HEK293 (cell line): ENCODE measurements at regions not wholly inside any gene's neighbourhood (a gene's known extent, or its start where the extent isn't known, plus 50 kb on each side); places are given as distances from the start of the nearest gene placed in this dataset.

ENCODE experiments used
- CTCF ChIA-PET: fragments of 350-600 bp; formaldehyde crosslinking; extraction: SDS; loops from one replicate; lab custom pipeline; 2021; ENCODE audit warnings: antibody characterized with exemption; lab: Yijun Ruan, JAX
- POLR2A ChIA-PET: fragments of 300-600 bp; formaldehyde crosslinking; extraction: SDS; loops from one replicate; lab custom pipeline; 2020; ENCODE audit warnings: antibody characterized with exemption, inconsistent platforms; lab: Yijun Ruan, JAX
- H3K27ac ChIP-seq: fragments of 200-500 bp; sonication (Bioruptor generic); 2 replicates; pipeline ENCODE4 v1.5.1; 2014; ENCODE audit warnings: low read depth, low read length, control low read depth, inconsistent platforms; ENCODE audit errors: extremely low read depth
- H3K36me3 ChIP-seq, 2 experiments: fragments of 200-500 bp in 1 of 2; sonication (Bioruptor generic) in 1 of 2; 1 replicate in 1 of 2; 2 replicates in 1 of 2; pipeline ENCODE4 v1.5.1; 2014 to 2017; ENCODE audit warnings: inconsistent platforms in 2 of 2, low read length in 2 of 2; ENCODE audit not compliant: control insufficient read depth in 2 of 2, insufficient read depth in 1 of 2
- H3K4me1 ChIP-seq: fragments of 200-500 bp; sonication (Bioruptor generic); 2 replicates; pipeline ENCODE4 v1.5.1; 2014; ENCODE audit warnings: mild to moderate bottlenecking, low read length, inconsistent platforms; ENCODE audit not compliant: control insufficient read depth, insufficient read depth
- H3K4me3 ChIP-seq: 2 replicates; pipeline ENCODE4 v1.5.1; 2011; ENCODE audit warnings: low read depth, mild to moderate bottlenecking, control low read depth, low read length, moderate library complexity
- H3K9me3 ChIP-seq: fragments of 200-500 bp; sonication (Bioruptor generic); 2 replicates; pipeline ENCODE4 v1.5.1; 2014; ENCODE audit warnings: low read depth, low read length, inconsistent platforms; ENCODE audit not compliant: control insufficient read depth, insufficient read depth
- GLIS1 ChIP-seq: fragments of 450-650 bp; formaldehyde crosslinking; IDR thresholded peaks from 2 replicates; pipeline ENCODE4 v1.5.1; 2016; ENCODE audit warnings: missing biosample characterization, missing genetic modification characterization
- INSM2 ChIP-seq: fragments of 450-650 bp; formaldehyde crosslinking; IDR thresholded peaks from 2 replicates; pipeline ENCODE4 v1.5.1; 2016; ENCODE audit warnings: missing biosample characterization, missing genetic modification characterization
- KLF10 ChIP-seq: fragments of 450-650 bp; IDR thresholded peaks from 2 replicates; pipeline ENCODE4 v1.5.1; 2018; ENCODE audit warnings: missing biosample characterization, mild to moderate bottlenecking, missing genetic modification characterization
- MYNN ChIP-seq: fragments of 450-650 bp; formaldehyde crosslinking; IDR thresholded peaks from 2 replicates; pipeline ENCODE4 v1.5.1; 2016; ENCODE audit warnings: missing biosample characterization, missing genetic modification characterization, borderline replicate concordance
- ZBTB21 ChIP-seq: fragments of 450-650 bp; formaldehyde crosslinking; IDR thresholded peaks from 2 replicates; pipeline ENCODE4 v1.5.1; 2017; ENCODE audit warnings: missing biosample characterization, missing genetic modification characterization
- ZFP69B ChIP-seq: fragments of 450-650 bp; formaldehyde crosslinking; IDR thresholded peaks from 2 replicates; pipeline ENCODE4 v1.5.1; 2016; ENCODE audit warnings: missing biosample characterization, missing genetic modification characterization
- ZIC2 ChIP-seq: fragments of 450-650 bp; formaldehyde crosslinking; IDR thresholded peaks from 2 replicates; pipeline ENCODE4 v1.5.1; 2016; ENCODE audit warnings: missing biosample characterization, missing genetic modification characterization
- ZNF214 ChIP-seq: fragments of 450-650 bp; formaldehyde crosslinking; IDR thresholded peaks from 2 replicates; pipeline ENCODE4 v1.5.1; 2017; ENCODE audit warnings: missing biosample characterization, mild to moderate bottlenecking, missing genetic modification characterization, borderline replicate concordance
- ZNF335 ChIP-seq: fragments of 450-650 bp; formaldehyde crosslinking; conservative IDR thresholded peaks from 2 replicates; pipeline ENCODE4 v1.5.1; 2016; ENCODE audit warnings: missing biosample characterization, missing genetic modification characterization
- ZNF560 ChIP-seq: fragments of 450-650 bp; formaldehyde crosslinking; IDR thresholded peaks from 2 replicates; pipeline ENCODE4 v1.5.1; 2017; ENCODE audit warnings: missing biosample characterization, missing genetic modification characterization, borderline replicate concordance
- ZNF792 ChIP-seq: fragments of 450-650 bp; formaldehyde crosslinking; IDR thresholded peaks from 2 replicates; pipeline ENCODE4 v1.5.1; 2016; ENCODE audit warnings: missing biosample characterization, missing genetic modification characterization
- TF ChIP-seq, protein P1 (sequence below): fragments of 450-650 bp; formaldehyde crosslinking; IDR thresholded peaks from 2 replicates; pipeline ENCODE4 v1.5.1; 2016; ENCODE audit warnings: missing biosample characterization, missing genetic modification characterization
- TF ChIP-seq, protein P2 (sequence below): fragments of 450-650 bp; formaldehyde crosslinking; IDR thresholded peaks from 2 replicates; pipeline ENCODE4 v1.5.1; 2016; ENCODE audit warnings: missing biosample characterization, missing genetic modification characterization
- TF ChIP-seq, protein P3 (sequence below): fragments of 450-650 bp; formaldehyde crosslinking; IDR thresholded peaks from 2 replicates; pipeline ENCODE4 v1.5.1; 2016; ENCODE audit warnings: missing biosample characterization, missing genetic modification characterization
- TF ChIP-seq, protein P4 (sequence below): fragments of 450-650 bp; formaldehyde crosslinking; conservative IDR thresholded peaks from 2 replicates; pipeline ENCODE4 v1.5.1; 2016; ENCODE audit warnings: low read depth, missing biosample characterization, missing genetic modification characterization

- no peaks in the 10 kb centered on the region; the same call in 1 of the 2 replicates for H3K4me1 ChIP-seq
- 0 out of 2 replicates have a peak, but pooled peaks have one; percentile 41 for TF ChIP-seq ZNF335 (tag by site-specific recombination)
- TF ChIP-seq, protein P1, sequence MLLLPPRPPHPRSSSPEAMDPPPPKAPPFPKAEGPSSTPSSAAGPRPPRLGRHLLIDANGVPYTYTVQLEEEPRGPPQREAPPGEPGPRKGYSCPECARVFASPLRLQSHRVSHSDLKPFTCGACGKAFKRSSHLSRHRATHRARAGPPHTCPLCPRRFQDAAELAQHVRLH (tag by site-specific recombination), result no peak
- TF ChIP-seq, protein P2, sequence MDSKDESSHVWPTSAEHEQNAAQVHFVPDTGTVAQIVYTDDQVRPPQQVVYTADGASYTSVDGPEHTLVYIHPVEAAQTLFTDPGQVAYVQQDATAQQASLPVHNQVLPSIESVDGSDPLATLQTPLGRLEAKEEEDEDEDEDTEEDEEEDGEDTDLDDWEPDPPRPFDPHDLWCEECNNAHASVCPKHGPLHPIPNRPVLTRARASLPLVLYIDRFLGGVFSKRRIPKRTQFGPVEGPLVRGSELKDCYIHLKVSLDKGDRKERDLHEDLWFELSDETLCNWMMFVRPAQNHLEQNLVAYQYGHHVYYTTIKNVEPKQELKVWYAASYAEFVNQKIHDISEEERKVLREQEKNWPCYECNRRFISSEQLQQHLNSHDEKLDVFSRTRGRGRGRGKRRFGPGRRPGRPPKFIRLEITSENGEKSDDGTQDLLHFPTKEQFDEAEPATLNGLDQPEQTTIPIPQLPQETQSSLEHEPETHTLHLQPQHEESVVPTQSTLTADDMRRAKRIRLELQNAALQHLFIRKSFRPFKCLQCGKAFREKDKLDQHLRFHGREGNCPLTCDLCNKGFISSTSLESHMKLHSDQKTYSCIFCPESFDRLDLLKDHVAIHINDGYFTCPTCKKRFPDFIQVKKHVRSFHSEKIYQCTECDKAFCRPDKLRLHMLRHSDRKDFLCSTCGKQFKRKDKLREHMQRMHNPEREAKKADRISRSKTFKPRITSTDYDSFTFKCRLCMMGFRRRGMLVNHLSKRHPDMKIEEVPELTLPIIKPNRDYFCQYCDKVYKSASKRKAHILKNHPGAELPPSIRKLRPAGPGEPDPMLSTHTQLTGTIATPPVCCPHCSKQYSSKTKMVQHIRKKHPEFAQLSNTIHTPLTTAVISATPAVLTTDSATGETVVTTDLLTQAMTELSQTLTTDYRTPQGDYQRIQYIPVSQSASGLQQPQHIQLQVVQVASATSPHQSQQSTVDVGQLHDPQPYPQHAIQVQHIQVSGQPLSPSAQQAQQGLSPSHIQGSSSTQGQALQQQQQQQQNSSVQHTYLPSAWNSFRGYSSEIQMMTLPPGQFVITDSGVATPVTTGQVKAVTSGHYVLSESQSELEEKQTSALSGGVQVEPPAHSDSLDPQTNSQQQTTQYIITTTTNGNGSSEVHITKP (tag by site-specific recombination), result no peak
- no peak for TF ChIP-seq KLF10 (tag by site-specific recombination)
- no peak overlapping the region for H3K27ac ChIP-seq
- H3K9me3 ChIP-seq, result no peaks in the 10 kb centered on the region
- H3K4me3 ChIP-seq, result no peak overlapping the region
- no peaks in the 10 kb centered on the region for H3K36me3 ChIP-seq
- ChIA-PET CTCF (no interaction called here), POLR2A (no interaction called here)
These were observed 113.9 kb upstream of the PELI2 start for GRCh38 chr14:56004323-56004722.

GRCh38 chr14:56004786-56005185 lies 113.4 kb upstream of the PELI2 start:
- Histone ChIP-seq H3K4me1 (no peaks in the 10 kb centered on the region; the same call in 1 of the 2 replicates), H3K4me3 (no peak overlapping the region), H3K27ac (no peak overlapping the region), H3K36me3 (no peaks in the 10 kb centered on the region), H3K9me3 (no peaks in the 10 kb centered on the region)
- ChIA-PET CTCF (no interaction called here), POLR2A (no interaction called here)
- TF ChIP-seq, protein P3, sequence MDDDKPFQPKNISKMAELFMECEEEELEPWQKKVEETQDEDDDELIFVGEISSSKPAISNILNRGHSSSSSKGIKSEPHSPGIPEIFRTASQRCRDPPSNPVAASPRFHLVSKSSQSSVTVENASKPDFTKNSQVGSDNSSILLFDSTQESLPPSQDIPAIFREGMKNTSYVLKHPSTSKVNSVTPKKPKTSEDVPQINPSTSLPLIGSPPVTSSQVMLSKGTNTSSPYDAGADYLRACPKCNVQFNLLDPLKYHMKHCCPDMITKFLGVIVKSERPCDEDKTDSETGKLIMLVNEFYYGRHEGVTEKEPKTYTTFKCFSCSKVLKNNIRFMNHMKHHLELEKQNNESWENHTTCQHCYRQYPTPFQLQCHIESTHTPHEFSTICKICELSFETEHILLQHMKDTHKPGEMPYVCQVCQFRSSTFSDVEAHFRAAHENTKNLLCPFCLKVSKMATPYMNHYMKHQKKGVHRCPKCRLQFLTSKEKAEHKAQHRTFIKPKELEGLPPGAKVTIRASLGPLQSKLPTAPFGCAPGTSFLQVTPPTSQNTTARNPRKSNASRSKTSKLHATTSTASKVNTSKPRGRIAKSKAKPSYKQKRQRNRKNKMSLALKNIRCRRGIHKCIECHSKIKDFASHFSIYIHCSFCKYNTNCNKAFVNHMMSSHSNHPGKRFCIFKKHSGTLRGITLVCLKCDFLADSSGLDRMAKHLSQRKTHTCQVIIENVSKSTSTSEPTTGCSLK (tag by site-specific recombination), result no peak
- TF ChIP-seq ZNF335 (tag by site-specific recombination), result peak; percentile 26
- peak; percentile 91 for TF ChIP-seq MYNN
- TF ChIP-seq INSM2 (tag by site-specific recombination), result no peak
- no peak for TF ChIP-seq ZNF214 (tag by site-specific recombination)
- TF ChIP-seq ZNF792 (tag by site-specific recombination), result no peak

DNA sequence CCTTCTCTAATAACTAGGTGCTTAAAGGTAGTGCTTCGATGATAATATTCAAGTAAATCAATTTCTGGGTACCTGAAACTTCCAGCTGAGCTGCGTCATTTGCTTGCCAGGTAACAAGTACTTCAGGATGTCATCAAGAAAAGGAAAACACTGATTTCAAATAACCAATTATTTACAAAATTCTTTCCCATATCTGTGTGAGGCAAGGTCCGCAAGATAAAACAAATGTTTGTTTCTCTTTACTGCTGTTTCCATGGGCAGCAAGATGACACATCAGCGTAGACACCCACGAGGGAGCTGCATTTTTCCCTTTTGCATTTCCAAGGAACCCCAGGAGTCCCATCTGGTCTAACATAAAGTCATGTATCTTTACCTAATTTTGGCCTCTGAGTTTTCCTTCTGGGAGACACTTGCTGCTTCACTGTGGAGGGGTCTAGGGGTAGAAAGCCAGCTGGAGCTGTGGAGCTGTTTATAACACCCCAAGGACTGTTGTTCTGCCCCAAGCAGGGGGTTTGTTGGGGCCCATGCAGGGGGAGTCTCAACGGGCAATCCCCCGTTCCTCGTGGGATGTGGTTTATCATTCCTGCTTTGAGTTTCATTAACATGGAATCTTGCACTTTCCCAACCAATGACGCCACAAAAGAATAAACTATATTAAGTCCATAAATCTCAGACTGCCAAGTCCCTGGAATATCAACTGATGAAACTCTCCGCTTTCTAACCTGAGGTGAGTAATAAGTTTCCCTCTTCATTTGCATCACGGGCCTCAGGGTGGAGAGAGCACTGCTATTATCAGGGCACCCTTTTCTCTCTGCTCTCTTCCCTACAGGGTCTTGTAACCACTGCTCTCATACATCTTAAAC lies 112.8 kb upstream of the PELI2 start:
- no peaks in the 10 kb centered on the region for H3K9me3 ChIP-seq
- POLR2A ChIA-PET, result no interaction called here
- H3K4me1 ChIP-seq, result no peaks in the 10 kb centered on the region; the same call in 1 of the 2 replicates
- no peaks in the 10 kb centered on the region for H3K36me3 ChIP-seq
- CTCF ChIA-PET, result no interaction called here
- H3K27ac ChIP-seq, result no peak overlapping the region
- H3K4me3 ChIP-seq, result no peak overlapping the region
- TF ChIP-seq KLF10 (tag by site-specific recombination) (no peak), GLIS1 (tag by site-specific recombination) (peak; percentile 64), ZNF560 (tag by site-specific recombination) (no peak), ZBTB21 (no peak), ZIC2 (tag by site-specific recombination) (peak; percentile 70), ZFP69B (no peak)
- TF ChIP-seq, protein P4, sequence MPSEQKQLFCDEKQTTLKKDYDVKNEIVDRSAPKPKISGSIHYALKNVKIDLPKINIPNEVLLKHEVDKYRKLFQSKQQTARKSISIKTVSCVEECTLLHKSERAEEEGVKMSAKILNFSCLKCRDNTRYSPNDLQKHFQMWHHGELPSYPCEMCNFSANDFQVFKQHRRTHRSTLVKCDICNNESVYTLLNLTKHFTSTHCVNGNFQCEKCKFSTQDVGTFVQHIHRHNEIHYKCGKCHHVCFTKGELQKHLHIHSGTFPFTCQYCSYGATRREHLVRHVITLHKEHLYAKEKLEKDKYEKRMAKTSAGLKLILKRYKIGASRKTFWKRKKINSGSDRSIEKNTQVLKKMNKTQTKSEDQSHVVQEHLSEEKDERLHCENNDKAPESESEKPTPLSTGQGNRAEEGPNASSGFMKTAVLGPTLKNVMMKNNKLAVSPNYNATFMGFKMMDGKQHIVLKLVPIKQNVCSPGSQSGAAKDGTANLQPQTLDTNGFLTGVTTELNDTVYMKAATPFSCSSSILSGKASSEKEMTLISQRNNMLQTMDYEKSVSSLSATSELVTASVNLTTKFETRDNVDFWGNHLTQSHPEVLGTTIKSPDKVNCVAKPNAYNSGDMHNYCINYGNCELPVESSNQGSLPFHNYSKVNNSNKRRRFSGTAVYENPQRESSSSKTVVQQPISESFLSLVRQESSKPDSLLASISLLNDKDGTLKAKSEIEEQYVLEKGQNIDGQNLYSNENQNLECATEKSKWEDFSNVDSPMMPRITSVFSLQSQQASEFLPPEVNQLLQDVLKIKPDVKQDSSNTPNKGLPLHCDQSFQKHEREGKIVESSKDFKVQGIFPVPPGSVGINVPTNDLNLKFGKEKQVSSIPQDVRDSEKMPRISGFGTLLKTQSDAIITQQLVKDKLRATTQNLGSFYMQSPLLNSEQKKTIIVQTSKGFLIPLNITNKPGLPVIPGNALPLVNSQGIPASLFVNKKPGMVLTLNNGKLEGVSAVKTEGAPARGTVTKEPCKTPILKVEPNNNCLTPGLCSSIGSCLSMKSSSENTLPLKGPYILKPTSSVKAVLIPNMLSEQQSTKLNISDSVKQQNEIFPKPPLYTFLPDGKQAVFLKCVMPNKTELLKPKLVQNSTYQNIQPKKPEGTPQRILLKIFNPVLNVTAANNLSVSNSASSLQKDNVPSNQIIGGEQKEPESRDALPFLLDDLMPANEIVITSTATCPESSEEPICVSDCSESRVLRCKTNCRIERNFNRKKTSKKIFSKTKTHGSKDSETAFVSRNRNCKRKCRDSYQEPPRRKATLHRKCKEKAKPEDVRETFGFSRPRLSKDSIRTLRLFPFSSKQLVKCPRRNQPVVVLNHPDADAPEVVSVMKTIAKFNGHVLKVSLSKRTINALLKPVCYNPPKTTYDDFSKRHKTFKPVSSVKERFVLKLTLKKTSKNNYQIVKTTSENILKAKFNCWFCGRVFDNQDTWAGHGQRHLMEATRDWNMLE (tag by site-specific recombination), result no peak
